ENCODE measurements at regions not wholly inside any gene's neighbourhood (a gene's known extent, or its start where the extent isn't known, plus 50 kb on each side); places are given as distances from the start of the nearest gene placed in this dataset.

GRCh38 chr2:163838890-163839289, 103.1 kb upstream of the FIGN start (continued):
- TF ChIP-seq, protein P1, sequence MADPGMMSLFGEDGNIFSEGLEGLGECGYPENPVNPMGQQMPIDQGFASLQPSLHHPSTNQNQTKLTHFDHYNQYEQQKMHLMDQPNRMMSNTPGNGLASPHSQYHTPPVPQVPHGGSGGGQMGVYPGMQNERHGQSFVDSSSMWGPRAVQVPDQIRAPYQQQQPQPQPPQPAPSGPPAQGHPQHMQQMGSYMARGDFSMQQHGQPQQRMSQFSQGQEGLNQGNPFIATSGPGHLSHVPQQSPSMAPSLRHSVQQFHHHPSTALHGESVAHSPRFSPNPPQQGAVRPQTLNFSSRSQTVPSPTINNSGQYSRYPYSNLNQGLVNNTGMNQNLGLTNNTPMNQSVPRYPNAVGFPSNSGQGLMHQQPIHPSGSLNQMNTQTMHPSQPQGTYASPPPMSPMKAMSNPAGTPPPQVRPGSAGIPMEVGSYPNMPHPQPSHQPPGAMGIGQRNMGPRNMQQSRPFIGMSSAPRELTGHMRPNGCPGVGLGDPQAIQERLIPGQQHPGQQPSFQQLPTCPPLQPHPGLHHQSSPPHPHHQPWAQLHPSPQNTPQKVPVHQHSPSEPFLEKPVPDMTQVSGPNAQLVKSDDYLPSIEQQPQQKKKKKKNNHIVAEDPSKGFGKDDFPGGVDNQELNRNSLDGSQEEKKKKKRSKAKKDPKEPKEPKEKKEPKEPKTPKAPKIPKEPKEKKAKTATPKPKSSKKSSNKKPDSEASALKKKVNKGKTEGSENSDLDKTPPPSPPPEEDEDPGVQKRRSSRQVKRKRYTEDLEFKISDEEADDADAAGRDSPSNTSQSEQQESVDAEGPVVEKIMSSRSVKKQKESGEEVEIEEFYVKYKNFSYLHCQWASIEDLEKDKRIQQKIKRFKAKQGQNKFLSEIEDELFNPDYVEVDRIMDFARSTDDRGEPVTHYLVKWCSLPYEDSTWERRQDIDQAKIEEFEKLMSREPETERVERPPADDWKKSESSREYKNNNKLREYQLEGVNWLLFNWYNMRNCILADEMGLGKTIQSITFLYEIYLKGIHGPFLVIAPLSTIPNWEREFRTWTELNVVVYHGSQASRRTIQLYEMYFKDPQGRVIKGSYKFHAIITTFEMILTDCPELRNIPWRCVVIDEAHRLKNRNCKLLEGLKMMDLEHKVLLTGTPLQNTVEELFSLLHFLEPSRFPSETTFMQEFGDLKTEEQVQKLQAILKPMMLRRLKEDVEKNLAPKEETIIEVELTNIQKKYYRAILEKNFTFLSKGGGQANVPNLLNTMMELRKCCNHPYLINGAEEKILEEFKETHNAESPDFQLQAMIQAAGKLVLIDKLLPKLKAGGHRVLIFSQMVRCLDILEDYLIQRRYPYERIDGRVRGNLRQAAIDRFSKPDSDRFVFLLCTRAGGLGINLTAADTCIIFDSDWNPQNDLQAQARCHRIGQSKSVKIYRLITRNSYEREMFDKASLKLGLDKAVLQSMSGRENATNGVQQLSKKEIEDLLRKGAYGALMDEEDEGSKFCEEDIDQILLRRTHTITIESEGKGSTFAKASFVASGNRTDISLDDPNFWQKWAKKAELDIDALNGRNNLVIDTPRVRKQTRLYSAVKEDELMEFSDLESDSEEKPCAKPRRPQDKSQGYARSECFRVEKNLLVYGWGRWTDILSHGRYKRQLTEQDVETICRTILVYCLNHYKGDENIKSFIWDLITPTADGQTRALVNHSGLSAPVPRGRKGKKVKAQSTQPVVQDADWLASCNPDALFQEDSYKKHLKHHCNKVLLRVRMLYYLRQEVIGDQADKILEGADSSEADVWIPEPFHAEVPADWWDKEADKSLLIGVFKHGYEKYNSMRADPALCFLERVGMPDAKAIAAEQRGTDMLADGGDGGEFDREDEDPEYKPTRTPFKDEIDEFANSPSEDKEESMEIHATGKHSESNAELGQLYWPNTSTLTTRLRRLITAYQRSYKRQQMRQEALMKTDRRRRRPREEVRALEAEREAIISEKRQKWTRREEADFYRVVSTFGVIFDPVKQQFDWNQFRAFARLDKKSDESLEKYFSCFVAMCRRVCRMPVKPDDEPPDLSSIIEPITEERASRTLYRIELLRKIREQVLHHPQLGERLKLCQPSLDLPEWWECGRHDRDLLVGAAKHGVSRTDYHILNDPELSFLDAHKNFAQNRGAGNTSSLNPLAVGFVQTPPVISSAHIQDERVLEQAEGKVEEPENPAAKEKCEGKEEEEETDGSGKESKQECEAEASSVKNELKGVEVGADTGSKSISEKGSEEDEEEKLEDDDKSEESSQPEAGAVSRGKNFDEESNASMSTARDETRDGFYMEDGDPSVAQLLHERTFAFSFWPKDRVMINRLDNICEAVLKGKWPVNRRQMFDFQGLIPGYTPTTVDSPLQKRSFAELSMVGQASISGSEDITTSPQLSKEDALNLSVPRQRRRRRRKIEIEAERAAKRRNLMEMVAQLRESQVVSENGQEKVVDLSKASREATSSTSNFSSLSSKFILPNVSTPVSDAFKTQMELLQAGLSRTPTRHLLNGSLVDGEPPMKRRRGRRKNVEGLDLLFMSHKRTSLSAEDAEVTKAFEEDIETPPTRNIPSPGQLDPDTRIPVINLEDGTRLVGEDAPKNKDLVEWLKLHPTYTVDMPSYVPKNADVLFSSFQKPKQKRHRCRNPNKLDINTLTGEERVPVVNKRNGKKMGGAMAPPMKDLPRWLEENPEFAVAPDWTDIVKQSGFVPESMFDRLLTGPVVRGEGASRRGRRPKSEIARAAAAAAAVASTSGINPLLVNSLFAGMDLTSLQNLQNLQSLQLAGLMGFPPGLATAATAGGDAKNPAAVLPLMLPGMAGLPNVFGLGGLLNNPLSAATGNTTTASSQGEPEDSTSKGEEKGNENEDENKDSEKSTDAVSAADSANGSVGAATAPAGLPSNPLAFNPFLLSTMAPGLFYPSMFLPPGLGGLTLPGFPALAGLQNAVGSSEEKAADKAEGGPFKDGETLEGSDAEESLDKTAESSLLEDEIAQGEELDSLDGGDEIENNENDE (IDR thresholded peaks at IDR 0.05; ENCODE audit: insufficient replicate concordance, low read length): no peak
- TF ChIP-seq SP2 (IDR thresholded peaks at IDR 0.05; ENCODE audit: low read length) (no peak), CBX5 (IDR thresholded peaks at IDR 0.05; ENCODE audit: low read depth, low read length) (no peak)
- TF ChIP-seq, protein P2, sequence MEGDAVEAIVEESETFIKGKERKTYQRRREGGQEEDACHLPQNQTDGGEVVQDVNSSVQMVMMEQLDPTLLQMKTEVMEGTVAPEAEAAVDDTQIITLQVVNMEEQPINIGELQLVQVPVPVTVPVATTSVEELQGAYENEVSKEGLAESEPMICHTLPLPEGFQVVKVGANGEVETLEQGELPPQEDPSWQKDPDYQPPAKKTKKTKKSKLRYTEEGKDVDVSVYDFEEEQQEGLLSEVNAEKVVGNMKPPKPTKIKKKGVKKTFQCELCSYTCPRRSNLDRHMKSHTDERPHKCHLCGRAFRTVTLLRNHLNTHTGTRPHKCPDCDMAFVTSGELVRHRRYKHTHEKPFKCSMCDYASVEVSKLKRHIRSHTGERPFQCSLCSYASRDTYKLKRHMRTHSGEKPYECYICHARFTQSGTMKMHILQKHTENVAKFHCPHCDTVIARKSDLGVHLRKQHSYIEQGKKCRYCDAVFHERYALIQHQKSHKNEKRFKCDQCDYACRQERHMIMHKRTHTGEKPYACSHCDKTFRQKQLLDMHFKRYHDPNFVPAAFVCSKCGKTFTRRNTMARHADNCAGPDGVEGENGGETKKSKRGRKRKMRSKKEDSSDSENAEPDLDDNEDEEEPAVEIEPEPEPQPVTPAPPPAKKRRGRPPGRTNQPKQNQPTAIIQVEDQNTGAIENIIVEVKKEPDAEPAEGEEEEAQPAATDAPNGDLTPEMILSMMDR (IDR thresholded peaks at IDR 0.05; ENCODE audit: control extremely low read depth in 1 of 3, insufficient read depth in 1 of 3, low read depth in 1 of 3, low read length in 3 of 3): no peak
- TF ChIP-seq, protein P3, sequence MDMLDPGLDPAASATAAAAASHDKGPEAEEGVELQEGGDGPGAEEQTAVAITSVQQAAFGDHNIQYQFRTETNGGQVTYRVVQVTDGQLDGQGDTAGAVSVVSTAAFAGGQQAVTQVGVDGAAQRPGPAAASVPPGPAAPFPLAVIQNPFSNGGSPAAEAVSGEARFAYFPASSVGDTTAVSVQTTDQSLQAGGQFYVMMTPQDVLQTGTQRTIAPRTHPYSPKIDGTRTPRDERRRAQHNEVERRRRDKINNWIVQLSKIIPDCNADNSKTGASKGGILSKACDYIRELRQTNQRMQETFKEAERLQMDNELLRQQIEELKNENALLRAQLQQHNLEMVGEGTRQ (IDR thresholded peaks at IDR 0.05; ENCODE audit: low read length): no peak

Measured in H1 (cell line).